ENCODE measurements at regions not wholly inside any gene's neighbourhood (a gene's known extent, or its start where the extent isn't known, plus 50 kb on each side); places are given as distances from the start of the nearest gene placed in this dataset.
"Not testable (repeated sequence)": the region's sequence is repeated elsewhere in the genome, so short reads cannot be mapped to it uniquely, and the experiment has no call there.

- Histone ChIP-seq H3K4me1 (ENCODE audit: insufficient read depth, low read length) (no peaks in the 10 kb centered on the region), H4K20me1 (ENCODE audit: insufficient read depth, low read length) (no peaks in the 10 kb centered on the region), H3K27ac (ENCODE audit: low read depth, low read length) (no peak overlapping the region), H3K4me3 (ENCODE audit: insufficient read depth, low read length) (no peak overlapping the region), H3K27me3 (ENCODE audit: insufficient read depth, low read length) (no peaks in the 10 kb centered on the region), H3K9me3 (ENCODE audit: low read depth, low read length) (peaks cover 2% of the 10 kb centered on the region), H3K36me3 (ENCODE audit: insufficient read depth, low read length) (no peaks in the 10 kb centered on the region), H3K79me2 (ENCODE audit: insufficient read depth, low read length) (no peaks in the 10 kb centered on the region), H3K4me2 (ENCODE audit: insufficient read depth, low read length) (no peak overlapping the region), H2AFZ (ENCODE audit: low read length) (no peak overlapping the region)
- DNase-seq (ENCODE audit: insufficient read length, low spot score, missing footprints), result no peak
- no peak for TF ChIP-seq CTCF (IDR thresholded peaks at IDR 0.05; ENCODE audit: extremely low read depth, low read depth, low read length)
These were observed 122.8 kb upstream of the SHH start for GRCh38 chr7:155935005-155935557.

GRCh38 chr7:155932324-155932723 is 120.1 kb upstream of the SHH start:
- not testable (repeated sequence) for H3K4me3 ChIP-seq (ENCODE audit: insufficient read depth, low read length); H3K4me2 ChIP-seq (ENCODE audit: insufficient read depth, low read length); DNase-seq (ENCODE audit: insufficient read length, low spot score, missing footprints); H3K27me3 ChIP-seq (ENCODE audit: insufficient read depth, low read length); H4K20me1 ChIP-seq (ENCODE audit: insufficient read depth, low read length); H3K79me2 ChIP-seq (ENCODE audit: insufficient read depth, low read length); H3K9me3 ChIP-seq (ENCODE audit: low read depth, low read length); H3K4me1 ChIP-seq (ENCODE audit: insufficient read depth, low read length); H3K36me3 ChIP-seq (ENCODE audit: insufficient read depth, low read length); H3K27ac ChIP-seq (ENCODE audit: low read depth, low read length); H2AFZ ChIP-seq (ENCODE audit: low read length)

GRCh38 chr7:155931396-155932085 is 119.3 kb upstream of the SHH start:
- Histone ChIP-seq H3K4me3 (ENCODE audit: insufficient read depth, low read length) (no peak overlapping the region), H3K9me3 (ENCODE audit: low read depth, low read length) (no peaks in the 10 kb centered on the region), H3K79me2 (ENCODE audit: insufficient read depth, low read length) (no peaks in the 10 kb centered on the region), H3K4me1 (ENCODE audit: insufficient read depth, low read length) (no peaks in the 10 kb centered on the region), H3K4me2 (ENCODE audit: insufficient read depth, low read length) (no peak overlapping the region), H3K36me3 (ENCODE audit: insufficient read depth, low read length) (no peaks in the 10 kb centered on the region), H3K27me3 (ENCODE audit: insufficient read depth, low read length) (no peaks in the 10 kb centered on the region), H2AFZ (ENCODE audit: low read length) (no peak overlapping the region), H3K27ac (ENCODE audit: low read depth, low read length) (no peak overlapping the region), H4K20me1 (ENCODE audit: insufficient read depth, low read length) (no peaks in the 10 kb centered on the region)
- no peak for TF ChIP-seq CTCF (IDR thresholded peaks at IDR 0.05; ENCODE audit: extremely low read depth, low read depth, low read length)
- no peak for DNase-seq (ENCODE audit: insufficient read length, low spot score, missing footprints)

GRCh38 chr7:155930527-155930926 is 118.3 kb upstream of the SHH start:
- H3K4me1 ChIP-seq (ENCODE audit: insufficient read depth, low read length), result no peaks in the 10 kb centered on the region
- no peaks in the 10 kb centered on the region for H3K79me2 ChIP-seq (ENCODE audit: insufficient read depth, low read length)
- no peak for TF ChIP-seq CTCF (IDR thresholded peaks at IDR 0.05; ENCODE audit: extremely low read depth, low read depth, low read length)
- no peaks in the 10 kb centered on the region for H3K27me3 ChIP-seq (ENCODE audit: insufficient read depth, low read length)
- no peaks in the 10 kb centered on the region for H4K20me1 ChIP-seq (ENCODE audit: insufficient read depth, low read length)
- H3K27ac ChIP-seq (ENCODE audit: low read depth, low read length), result no peak overlapping the region
- no peak overlapping the region for H2AFZ ChIP-seq (ENCODE audit: low read length)
- no peaks in the 10 kb centered on the region for H3K36me3 ChIP-seq (ENCODE audit: insufficient read depth, low read length)
- H3K4me2 ChIP-seq (ENCODE audit: insufficient read depth, low read length), result no peak overlapping the region
- no peak for DNase-seq (ENCODE audit: insufficient read length, low spot score, missing footprints)
- no peaks in the 10 kb centered on the region for H3K9me3 ChIP-seq (ENCODE audit: low read depth, low read length)
- H3K4me3 ChIP-seq (ENCODE audit: insufficient read depth, low read length), result no peak overlapping the region

Measured in osteoblast (primary cell).